DOHH2 (cell line): ENCODE measurements at regions not wholly inside any gene's neighbourhood (a gene's known extent, or its start where the extent isn't known, plus 50 kb on each side); places are given as distances from the start of the nearest gene placed in this dataset.

Experiments
- H3F3A ChIP-seq: fragments of 200-600 bp; sonication (generic), shearing (Covaris generic); 2 replicates; pipeline ENCODE4 v1.6.0; 2016; ENCODE audit warnings: antibody characterized with exemption, mild to moderate bottlenecking; ENCODE audit not compliant: control insufficient read depth, insufficient read depth
- H3K27ac ChIP-seq: fragments of 200-600 bp; sonication (generic); 2 replicates; pipeline ENCODE4 v1.5.1; 2014; ENCODE audit warnings: low read depth, mild to moderate bottlenecking, low read length, moderate library complexity
- H3K27me3 ChIP-seq: fragments of 200-600 bp; sonication (generic); 2 replicates; pipeline ENCODE4 v1.6.1; 2014; ENCODE audit warnings: mild to moderate bottlenecking, low read length, mixed read lengths; ENCODE audit not compliant: control insufficient read depth
- H3K36me3 ChIP-seq: fragments of 200-600 bp; sonication (generic); 2 replicates; pipeline ENCODE4 v1.6.1; 2014; ENCODE audit warnings: mild to moderate bottlenecking, low read length, moderate library complexity, mixed read lengths; ENCODE audit not compliant: control insufficient read depth
- H3K4me1 ChIP-seq: fragments of 200-600 bp; sonication (generic); 2 replicates; pipeline ENCODE4 v1.6.1; 2014; ENCODE audit warnings: mild to moderate bottlenecking, low read length, mixed read lengths; ENCODE audit not compliant: control insufficient read depth
- H3K4me2 ChIP-seq: fragments of 200-600 bp; sonication (generic); 2 replicates; pipeline ENCODE4 v1.6.0; 2014; ENCODE audit warnings: mild to moderate bottlenecking, low read length, moderate library complexity
- H3K4me3 ChIP-seq: fragments of 200-600 bp; sonication (generic); 2 replicates; pipeline ENCODE4 v1.5.1; 2014; ENCODE audit warnings: mild to moderate bottlenecking, low read length, mixed read lengths
- H3K79me2 ChIP-seq: fragments of 200-600 bp; sonication (generic); 2 replicates; pipeline ENCODE4 v1.6.1; 2014; ENCODE audit warnings: mild to moderate bottlenecking, low read length, mixed read lengths; ENCODE audit not compliant: control insufficient read depth
- H3K9me2 ChIP-seq: fragments of 200-600 bp; sonication (generic); replicated peaks from 2 replicates; pipeline ENCODE4 v1.6.1; 2014; ENCODE audit warnings: mild to moderate bottlenecking, low read length, mixed read lengths; ENCODE audit not compliant: control insufficient read depth
- H3K9me3 ChIP-seq: fragments of 200-600 bp; sonication (generic); 2 replicates; pipeline ENCODE4 v1.6.1; 2014; ENCODE audit warnings: antibody characterized with exemption, low read length, mixed read lengths; ENCODE audit not compliant: control insufficient read depth, insufficient read depth
- H4K20me1 ChIP-seq: fragments of 200-600 bp; sonication (generic); 2 replicates; pipeline ENCODE4 v1.6.0; 2014; ENCODE audit warnings: low read depth, mild to moderate bottlenecking, antibody characterized with exemption, low read length, moderate library complexity; ENCODE audit not compliant: control insufficient read depth, insufficient read depth
- EZH2phosphoT487 ChIP-seq: fragments of 200-600 bp; sonication (generic); IDR thresholded peaks from 2 replicates; pipeline ENCODE4 v1.6.1; 2017; ENCODE audit warnings: borderline replicate concordance, mild to moderate bottlenecking, antibody characterized with exemption, low read length, moderate library complexity, mixed read lengths
- TF ChIP-seq, protein P1 (sequence below): fragments of 200-600 bp; sonication (generic); IDR thresholded peaks from one replicate; pipeline ENCODE4 v1.5.1; 2014; ENCODE audit warnings: antibody characterized with exemption, mild to moderate bottlenecking, low read depth, low read length; ENCODE audit not compliant: poor library complexity, severe bottlenecking

DNA sequence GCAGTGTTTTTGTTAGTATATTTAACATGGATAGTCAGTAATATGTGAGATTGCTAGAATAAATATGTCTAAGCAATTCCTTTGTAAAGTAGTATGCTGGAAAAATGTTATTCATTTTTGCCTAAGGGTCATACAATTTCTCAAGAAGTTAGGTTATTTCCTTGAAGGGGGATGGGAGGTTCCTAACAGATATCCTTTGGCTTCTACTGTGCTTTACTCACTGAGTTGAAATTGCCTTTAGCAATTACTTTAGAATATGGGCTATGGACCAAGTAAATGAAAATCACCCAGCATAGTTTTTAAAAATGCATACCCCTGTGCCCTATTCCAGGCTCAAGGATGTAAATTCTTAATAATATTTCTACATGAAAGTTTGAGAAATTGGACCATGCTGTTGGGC is 1386.4 kb upstream of the SLC39A10 start:
- TF ChIP-seq, protein P1, sequence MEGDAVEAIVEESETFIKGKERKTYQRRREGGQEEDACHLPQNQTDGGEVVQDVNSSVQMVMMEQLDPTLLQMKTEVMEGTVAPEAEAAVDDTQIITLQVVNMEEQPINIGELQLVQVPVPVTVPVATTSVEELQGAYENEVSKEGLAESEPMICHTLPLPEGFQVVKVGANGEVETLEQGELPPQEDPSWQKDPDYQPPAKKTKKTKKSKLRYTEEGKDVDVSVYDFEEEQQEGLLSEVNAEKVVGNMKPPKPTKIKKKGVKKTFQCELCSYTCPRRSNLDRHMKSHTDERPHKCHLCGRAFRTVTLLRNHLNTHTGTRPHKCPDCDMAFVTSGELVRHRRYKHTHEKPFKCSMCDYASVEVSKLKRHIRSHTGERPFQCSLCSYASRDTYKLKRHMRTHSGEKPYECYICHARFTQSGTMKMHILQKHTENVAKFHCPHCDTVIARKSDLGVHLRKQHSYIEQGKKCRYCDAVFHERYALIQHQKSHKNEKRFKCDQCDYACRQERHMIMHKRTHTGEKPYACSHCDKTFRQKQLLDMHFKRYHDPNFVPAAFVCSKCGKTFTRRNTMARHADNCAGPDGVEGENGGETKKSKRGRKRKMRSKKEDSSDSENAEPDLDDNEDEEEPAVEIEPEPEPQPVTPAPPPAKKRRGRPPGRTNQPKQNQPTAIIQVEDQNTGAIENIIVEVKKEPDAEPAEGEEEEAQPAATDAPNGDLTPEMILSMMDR = no peak
- no peak for TF ChIP-seq EZH2phosphoT487
- H4K20me1 ChIP-seq = no peaks in the 10 kb centered on the region
- no peaks in the 10 kb centered on the region for H3K4me1 ChIP-seq
- H3K9me2 ChIP-seq = no peaks in the 10 kb centered on the region
- H3K27ac ChIP-seq = no peak overlapping the region
- no peaks in the 10 kb centered on the region for H3F3A ChIP-seq
- no peaks in the 10 kb centered on the region for H3K27me3 ChIP-seq
- no peaks in the 10 kb centered on the region for H3K36me3 ChIP-seq
- H3K79me2 ChIP-seq = no peaks in the 10 kb centered on the region
- H3K9me3 ChIP-seq = no peaks in the 10 kb centered on the region
- H3K4me3 ChIP-seq = no peak overlapping the region
- H3K4me2 ChIP-seq = no peak overlapping the region

DNA sequence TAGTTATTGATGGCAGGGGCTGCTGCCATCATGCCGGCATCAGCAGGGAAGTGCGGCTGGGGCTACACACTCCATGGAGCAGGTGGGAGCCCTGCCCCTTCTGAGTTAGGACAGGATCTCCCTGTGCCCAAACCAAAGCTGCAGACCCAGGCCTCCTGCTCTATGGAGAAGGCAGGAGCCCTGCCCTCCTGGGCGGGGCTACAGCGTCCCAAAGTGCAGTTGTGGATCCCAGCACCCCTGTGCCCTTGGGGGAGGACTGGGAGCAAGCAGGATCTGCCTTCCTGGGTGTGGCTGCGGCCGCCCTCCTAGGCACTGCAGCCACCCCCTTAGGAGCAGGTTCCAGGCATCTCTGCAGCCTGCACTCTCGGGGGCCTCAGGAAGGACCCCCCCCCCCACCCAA is 1392.4 kb upstream of the SLC39A10 start:
- Histone ChIP-seq H3K9me3 (no peaks in the 10 kb centered on the region), H3K4me3 (no peak overlapping the region), H3K27me3 (no peaks in the 10 kb centered on the region), H3K27ac (no peak overlapping the region), H3K79me2 (no peaks in the 10 kb centered on the region), H3K4me2 (no peak overlapping the region), H3F3A (no peaks in the 10 kb centered on the region), H4K20me1 (no peaks in the 10 kb centered on the region), H3K4me1 (no peaks in the 10 kb centered on the region), H3K36me3 (no peaks in the 10 kb centered on the region), H3K9me2 (no peaks in the 10 kb centered on the region)
- TF ChIP-seq, protein P1 = no peak
- no peak for TF ChIP-seq EZH2phosphoT487

DNA sequence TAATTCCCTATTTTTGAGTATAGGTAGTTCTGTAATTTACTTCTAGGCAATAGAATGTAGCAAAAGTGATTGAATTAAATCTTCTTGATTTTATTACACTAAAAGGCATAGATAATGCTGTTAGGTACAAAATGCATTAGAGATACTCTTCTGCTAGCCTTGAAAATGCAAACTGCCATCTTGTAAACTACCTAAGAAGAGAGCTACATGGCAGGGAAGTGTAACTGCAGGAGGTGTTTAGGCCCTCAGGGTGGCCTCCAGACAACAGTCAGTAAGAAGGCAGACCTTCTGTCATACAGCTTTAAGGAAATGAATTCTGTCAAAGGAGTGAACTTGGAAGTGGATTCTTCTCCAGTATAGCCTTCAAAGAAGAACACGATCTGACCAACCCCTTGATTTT is 1396.8 kb upstream of the SLC39A10 start:
- Histone ChIP-seq H3K4me1 (no peaks in the 10 kb centered on the region), H3K9me3 (peaks cover 1% of the 10 kb centered on the region; the same call in 1 of the 2 replicates), H3K9me2 (no peaks in the 10 kb centered on the region), H3K27ac (no peak overlapping the region), H3K4me2 (no peak overlapping the region), H3F3A (no peaks in the 10 kb centered on the region), H3K27me3 (no peaks in the 10 kb centered on the region), H3K4me3 (no peak overlapping the region), H3K36me3 (no peaks in the 10 kb centered on the region), H4K20me1 (no peaks in the 10 kb centered on the region), H3K79me2 (no peaks in the 10 kb centered on the region)
- TF ChIP-seq, protein P1 = no peak
- TF ChIP-seq EZH2phosphoT487 = no peak

DNA sequence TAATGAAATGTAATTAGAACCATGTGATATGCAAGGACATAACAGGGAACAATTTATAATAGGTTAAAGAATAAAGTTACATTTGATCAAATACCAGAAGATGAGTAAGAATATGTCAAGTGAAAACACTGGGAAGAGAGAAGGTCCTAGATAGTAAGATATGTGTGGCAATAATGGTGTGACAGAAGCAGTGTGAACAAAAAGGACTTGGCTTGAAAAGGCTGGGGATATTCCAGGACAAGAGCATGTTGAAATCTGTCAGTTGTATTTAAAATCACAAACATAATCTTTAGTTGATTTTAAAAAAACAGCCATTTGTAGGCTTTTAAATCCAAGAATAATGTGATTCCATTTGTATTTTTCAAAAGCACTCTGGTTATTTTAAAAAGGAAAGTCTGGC is 1399.9 kb upstream of the SLC39A10 start:
- peaks cover 13% of the 10 kb centered on the region for H3K9me3 ChIP-seq
- H3K36me3 ChIP-seq = no peaks in the 10 kb centered on the region
- no peaks in the 10 kb centered on the region for H4K20me1 ChIP-seq
- no peak overlapping the region for H3K4me2 ChIP-seq
- no peak overlapping the region for H3K27ac ChIP-seq
- no peaks in the 10 kb centered on the region for H3K79me2 ChIP-seq
- no peaks in the 10 kb centered on the region for H3K4me1 ChIP-seq
- H3K27me3 ChIP-seq = no peaks in the 10 kb centered on the region
- no peaks in the 10 kb centered on the region for H3F3A ChIP-seq
- H3K4me3 ChIP-seq = no peak overlapping the region
- H3K9me2 ChIP-seq = no peaks in the 10 kb centered on the region
- TF ChIP-seq EZH2phosphoT487 = no peak
- TF ChIP-seq, protein P1 = no peak
